GM21515 (cell line): ENCODE measurements at regions not wholly inside any gene's neighbourhood (a gene's known extent, or its start where the extent isn't known, plus 50 kb on each side); places are given as distances from the start of the nearest gene placed in this dataset.
"Not testable (repeated sequence)": the region's sequence is repeated elsewhere in the genome, so short reads cannot be mapped to it uniquely, and the experiment has no call there.

Experiments
- ATAC-seq: cut with Tn5 transposase; IDR thresholded peaks from one replicate; pipeline ENCODE4 v1.9.1; 2021; ENCODE audit not compliant: unreplicated experiment

DNA sequence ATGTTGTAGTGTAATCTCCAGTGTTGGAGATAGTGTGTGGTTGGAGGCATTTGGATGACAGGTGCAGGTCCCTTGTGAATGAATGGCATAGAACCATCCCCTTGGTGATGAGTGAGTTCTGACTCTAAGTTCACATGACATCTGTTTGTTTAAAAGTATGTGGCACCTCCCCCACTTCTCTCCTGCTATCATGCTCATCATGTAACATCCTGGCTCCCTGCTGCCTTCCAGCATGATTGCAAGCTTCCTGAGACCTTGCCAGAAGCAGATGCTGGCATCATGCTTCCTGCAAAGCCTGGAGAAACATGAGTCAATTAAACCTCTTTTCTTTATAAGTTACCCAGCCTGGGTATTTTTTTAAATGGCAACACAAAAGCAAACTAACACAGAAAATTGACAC, 499.0 kb upstream of the SEMA3D start:
- ATAC-seq = no peak

DNA sequence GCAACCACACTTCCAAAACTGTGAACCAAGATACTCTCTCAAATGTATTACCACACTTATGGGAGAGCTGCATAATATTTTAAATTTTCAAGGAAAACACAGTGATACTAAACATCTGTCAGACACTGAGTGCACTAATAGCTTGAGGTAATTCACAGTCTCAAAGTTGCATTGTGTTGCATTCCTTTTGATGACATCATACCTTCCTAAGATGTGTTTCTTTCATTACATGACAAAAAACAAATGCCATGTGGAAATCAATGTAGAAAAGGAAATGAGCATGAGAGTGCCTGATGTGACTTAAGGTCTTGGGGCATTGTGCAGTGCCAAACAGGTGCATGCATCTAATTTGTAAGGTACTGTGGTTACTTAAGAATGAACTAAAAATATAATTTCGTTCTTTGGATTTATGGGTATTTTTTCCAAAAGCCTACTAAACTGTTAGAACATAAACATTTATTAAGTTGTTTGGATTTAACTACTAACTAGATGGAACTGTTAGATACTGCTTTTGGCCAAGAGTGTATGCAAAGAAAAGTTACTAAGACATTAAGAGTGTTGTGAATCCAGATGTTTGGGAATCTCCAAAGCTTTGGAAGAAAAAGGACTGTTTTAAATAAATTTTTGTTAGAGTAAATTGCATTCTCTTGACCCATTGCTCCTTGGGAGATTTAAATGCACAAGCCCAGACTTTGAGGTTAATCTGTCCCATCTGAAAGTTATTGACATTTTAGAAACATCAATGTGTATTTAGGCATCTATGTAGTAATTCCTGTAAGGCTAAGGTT, 496.2 kb upstream of the SEMA3D start:
- ATAC-seq = no peak

DNA sequence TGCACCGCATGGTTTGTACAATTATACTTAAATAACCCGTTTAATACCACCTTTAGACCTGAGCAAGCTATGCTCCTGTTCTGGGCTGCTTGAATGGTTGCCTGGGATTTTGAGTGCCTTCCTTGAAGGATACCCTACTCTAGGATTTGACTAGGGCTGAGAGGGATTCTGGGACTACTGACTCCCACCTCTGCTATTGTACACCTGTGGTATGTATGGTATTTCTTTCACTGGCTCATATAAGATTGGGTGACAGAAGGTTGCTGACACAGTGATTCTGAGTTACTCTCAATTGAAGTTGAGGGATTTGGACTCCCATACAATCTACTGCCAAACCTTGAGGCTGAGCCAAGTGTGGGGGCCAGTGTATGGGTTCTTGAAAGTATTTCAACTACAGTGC, 494.4 kb upstream of the SEMA3D start:
- no peak for ATAC-seq

DNA sequence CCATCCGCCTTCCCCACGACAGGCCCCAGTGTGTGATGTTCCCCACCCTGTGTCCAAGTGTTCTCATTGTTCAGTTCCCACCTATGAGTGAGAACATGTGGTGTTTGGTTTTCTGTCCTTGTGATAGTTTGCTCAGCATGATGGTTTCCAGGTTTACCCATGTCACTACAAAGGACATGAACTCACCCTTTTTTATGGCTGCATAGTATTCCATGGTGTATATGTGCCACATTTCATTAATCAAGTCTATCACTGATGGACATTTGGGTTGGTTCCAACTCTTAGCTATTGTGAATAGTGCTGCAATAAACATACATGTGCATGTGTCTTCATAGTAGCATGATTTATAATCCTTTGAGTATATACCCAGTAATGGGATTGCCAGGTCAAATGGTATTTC, 488.2 kb upstream of the SEMA3D start:
- not testable (repeated sequence) for ATAC-seq

DNA sequence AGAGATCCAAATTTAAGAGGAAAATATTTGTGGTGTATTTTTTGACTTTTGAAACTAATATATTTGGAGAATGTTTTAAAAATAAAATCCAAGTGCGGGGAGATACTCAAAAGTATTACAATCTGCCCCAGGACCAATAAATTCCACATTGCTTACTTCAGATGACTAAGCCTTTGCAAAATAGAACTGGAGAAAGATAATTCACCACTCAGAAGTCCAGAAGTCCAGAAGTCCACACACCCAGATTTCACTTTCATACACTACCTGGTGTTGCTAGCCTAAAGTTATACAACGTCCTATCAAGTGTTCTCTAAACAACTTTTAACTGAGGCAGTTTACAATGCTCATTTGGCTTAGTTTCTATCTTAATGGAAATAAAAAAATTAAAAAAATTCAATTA, 487.0 kb upstream of the SEMA3D start:
- ATAC-seq = no peak

DNA sequence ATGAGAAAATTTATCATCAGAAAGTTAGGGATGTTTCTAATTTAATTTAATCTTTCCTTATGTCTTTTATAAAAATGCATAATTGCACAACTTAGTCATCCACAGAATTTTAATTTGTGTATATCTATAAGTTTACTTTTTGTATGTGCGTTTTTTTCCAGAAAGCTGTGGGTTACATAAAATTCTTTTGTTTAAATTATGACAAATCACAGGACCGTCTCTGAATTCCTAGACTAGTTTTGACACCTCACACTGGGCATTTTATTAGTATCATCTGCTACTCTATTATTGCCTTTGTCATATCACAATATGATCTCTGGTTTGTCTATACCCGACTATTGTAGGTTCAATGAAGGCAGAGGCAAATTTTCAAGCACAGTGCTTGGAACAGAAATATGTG, 482.4 kb upstream of the SEMA3D start:
- no peak for ATAC-seq

DNA sequence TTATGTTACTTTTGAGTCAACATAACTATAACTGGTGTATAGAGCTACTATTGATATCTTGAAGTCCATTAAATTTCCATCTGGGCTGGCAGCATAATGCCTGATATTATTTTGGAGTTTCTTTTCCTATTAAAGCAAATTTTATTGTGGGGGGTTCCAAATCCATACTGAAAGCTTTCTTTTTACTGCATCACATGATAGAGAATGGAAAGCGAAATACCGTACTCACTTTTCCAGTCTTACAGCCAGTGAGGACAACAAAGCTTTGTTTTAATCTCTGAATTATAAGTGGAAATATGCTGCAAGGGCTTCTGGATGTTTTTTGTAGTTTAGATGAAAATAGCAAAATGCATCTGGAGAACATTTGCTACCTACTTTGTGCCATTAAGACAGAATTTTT, 477.5 kb upstream of the SEMA3D start:
- ATAC-seq = no peak

DNA sequence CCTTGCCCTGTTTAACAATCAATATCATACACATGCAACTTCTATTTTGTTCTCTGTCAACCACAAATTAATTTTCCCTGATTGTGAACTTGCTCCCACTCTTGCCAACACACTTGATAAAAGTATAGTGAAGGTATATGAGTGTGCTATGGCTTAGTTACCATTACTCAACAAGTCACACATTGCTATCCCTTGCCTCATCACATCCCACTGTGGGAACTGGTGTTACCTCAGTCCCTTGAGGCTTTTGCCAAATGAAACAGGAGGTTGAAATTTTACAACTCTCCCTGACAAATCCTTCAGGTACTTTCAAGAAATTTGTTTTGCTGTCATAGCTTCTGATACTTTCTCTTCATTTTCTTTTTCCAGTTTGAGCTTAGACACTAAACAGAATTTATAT, 472.5 kb upstream of the SEMA3D start:
- no peak for ATAC-seq

DNA sequence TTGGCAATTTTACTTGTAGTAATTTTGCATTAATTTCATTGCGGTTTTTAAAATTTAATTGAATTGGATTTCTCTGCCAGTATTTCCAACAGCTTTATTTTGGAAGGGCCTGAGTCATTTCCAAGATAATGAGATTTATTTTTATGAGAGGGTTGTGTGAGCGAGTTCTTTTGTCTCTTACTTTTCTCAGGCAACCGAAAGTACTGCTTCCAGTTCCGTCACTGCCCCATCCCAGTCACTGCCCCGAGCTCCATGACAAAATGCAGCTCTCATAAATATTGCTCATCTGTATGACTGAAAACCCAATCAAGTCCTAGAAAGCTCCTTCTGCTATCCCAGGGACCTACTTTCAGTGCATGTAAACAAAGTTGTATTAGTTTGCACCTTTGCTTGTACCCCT, 468.4 kb upstream of the SEMA3D start:
- no peak for ATAC-seq

DNA sequence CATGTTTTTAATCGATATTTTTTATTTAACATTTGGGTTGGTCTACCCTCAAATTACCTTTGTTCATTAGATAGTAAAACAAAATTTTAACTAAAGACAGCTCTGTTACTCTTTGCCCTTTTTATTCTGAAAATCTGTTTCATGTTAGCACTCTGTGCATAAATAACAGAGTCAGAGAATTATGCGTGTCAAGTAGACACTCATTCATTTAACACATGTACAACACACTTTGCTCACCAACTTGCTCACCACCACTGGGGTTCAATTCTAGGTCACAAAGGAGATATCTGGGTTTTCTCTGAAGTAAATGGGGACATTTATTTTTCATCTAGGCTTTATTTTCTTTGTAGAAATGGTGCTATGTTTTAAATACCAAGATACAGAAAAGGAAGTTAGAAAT, 457.4 kb upstream of the SEMA3D start:
- no peak for ATAC-seq

DNA sequence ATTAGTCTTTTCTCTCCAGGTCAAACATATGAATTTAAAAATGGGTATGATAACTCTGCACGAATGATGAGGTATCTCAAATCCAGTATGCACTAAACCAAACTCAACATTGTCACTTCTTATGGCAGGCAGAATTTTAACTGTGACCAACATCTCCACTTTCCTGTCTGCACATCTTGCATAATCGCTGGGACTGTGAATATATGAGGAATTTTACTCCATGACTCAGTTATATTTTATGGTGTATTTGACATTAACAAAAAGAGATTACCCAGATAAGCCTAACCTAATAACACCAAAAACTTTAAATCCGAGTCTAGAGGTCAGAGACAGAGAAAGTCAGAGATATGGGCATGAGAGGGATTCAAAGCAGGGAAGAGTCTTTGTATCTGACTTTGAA, 454.5 kb upstream of the SEMA3D start:
- ATAC-seq = no peak

DNA sequence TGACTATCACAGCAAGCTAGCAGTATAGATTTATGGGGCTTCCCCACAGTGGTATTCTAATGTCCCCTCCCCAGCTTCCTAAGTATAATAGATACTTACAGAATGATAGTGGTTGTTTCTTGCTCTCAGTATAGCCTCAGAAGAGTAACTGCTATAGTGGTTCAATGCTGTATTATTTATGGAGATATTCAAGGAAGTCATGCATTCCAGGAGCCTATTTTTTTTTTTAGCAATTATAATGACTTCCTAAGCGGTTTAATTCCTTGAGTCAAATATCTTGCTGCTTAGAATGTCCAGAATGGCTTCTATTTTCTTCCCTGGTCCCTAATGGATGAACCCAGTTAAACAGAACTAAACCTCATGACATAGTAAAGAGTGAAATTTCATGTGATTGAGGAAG, 451.5 kb upstream of the SEMA3D start:
- ATAC-seq = no peak

DNA sequence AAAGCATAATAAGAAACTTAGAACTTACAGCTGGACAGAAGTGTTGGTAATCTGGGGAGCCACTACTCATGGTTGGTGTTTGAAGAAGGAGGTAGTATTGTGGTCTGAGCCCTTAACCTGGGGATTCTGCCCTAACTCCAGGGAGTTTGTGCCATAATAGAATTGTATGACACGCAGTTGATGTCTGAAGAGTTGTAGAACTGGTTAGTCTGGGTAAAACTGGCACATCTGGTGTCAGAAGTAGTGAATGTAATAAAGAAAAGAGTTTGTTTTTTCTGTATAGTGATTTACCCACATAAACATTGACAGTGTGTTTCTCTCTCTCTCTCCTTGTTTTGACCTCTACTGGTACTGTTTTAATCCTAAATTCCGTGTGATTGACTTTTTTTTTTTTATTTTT, 448.1 kb upstream of the SEMA3D start:
- no peak for ATAC-seq

DNA sequence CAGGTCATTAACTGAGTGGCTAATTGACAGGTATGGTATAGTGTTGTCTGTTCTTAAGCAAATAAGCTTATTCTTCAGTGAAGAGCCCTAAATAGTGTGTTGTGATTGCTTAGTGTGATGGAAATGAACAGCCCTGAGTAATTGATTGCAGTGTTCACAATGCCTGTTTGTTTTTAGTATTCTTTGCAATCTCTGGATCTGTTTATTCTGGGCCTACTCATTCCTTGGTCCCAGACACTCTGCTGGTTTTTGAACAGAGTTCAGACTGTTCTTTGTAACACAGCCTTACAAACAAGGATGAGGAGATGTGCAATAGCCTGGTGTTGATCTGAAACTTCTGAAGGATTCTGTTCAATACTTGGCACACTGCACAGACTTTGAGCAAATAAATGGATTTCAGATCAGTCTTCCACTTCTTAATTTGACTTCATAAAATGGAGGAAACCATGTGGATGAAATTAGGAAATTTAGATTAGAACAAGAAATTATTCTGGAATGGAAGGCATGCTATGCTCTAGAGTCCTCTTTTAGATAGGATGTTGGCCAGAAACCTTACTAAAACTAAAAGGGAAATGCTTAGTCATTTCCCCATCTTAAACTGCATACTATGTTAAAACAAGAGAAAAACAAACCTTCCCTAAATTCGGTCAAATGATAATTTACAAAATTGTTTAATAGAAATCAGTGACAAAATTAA, 444.2 kb upstream of the SEMA3D start:
- no peak for ATAC-seq

DNA sequence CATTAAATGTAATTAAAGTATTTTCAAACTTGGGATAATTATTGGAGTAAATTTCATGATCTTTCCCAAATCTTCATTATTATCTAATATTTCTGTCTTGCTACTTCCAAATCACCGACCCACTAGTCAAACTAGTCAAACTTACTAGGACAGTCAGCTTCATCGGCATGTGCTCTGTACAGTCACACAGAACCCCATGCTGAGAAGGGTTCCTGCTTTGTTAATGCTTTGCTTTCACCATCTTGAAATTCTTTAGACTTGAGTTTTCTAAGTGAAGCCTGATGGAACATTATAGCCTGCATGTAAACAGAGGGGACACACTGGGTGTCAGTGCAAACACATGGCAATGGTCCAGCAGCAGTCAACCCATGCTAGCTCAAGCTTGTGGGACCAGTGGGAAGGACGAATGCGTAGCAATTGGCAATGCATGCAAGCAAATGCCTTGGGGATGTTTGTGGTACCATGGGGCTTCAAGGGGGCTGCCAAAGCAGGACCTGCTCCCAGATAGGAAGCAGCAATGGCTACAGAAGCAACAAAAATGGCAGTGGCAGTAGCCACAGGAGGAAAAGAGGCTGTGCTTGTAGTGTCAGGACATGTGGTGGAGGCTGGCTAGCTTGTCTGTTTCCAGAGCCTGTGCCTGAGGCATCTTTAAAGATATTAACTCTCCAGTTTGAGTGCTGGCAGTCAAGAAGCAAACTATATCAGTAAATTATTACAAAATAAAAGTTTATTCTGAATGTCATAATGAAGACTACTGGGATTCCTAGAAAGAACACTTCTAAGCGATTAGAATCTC, 441.1 kb upstream of the SEMA3D start:
- no peak for ATAC-seq

DNA sequence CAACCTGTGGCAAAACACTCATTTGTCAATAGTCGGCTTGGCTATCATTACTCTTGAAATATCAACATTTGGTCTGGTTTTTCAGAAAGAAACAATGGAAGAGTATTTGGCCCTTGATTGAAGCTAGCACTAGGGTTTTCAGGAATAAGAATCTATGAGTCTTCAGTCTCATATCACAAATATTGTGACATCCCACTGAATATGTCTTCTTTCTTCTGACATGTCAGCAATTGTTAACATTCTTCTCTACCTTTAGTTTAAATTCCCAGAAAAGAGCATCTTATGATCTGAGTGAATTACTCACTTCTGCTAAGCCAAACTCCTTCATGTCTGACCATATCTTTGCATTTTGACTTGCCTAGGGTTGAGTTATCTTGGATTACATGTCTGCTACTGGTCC, 435.2 kb upstream of the SEMA3D start:
- ATAC-seq = no peak

DNA sequence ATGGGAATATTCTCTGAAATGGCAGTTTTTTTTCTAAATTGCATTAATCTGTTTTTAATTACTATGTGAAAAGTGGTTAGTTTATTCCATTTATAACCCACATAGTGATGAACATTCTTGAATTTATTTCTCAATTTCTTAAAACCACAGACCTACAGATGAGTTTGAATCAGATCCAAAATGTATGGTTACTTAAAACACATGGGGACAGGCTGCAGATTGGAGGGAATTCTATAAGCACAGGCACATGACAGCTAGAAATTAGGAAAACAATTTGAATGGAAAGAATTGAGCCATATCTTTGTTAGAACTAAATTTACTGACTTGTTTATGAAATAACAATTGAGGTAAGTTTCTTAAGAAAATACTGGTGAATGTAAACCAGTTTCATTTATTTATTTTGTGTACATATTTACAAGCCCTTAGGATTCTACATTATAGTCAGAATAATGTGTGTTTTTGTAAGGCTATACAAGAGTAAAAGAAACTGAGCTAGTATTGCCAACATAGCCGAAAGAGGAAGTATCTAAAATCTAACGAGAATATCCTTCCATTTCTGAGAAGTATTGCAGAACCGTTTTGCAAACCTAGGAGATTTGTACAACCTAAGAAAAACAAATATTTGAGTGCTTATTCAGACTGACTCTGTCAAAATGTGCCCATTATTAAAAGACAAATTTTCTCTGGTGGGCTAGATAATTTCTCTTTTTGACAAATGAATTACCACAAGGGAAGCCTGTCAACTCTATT, 434.3 kb upstream of the SEMA3D start:
- ATAC-seq = no peak

DNA sequence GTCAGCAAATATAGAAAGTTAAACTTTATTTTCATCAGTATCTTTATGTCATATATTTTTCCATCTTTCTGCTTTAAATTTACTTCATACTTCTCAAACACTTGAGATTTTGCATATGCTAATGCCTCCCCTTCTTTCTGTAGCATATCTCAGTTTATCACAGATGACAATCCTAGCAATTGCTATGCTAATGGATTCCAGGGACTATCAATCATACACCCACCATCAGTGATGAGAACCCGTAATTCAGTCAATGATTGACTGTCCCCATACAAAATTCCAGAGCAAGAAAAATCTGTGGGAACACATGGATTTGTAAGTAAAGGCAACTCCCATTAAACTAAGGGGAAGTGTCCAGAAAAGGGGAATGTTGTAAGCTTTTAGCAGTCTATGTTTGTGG, 432.4 kb upstream of the SEMA3D start:
- no peak for ATAC-seq

DNA sequence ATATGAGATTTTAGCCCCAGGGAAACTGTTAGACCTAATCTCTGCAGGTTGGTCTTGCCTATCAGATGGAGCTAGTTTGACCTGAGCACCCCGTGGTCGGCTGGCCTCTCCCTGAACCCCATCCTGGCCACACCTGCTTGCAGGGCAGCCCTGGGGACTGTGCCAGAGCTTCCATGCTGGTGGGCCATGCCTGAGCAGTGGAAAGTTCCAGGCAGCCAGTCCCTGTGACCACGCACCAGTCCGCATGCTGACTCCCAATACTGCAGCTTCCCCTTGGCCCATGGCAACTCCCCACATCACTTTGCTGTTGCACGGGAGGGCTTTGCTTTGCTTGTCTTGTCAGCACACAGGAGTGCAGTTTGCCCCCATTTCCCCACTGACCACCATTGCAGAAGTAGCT, 427.8 kb upstream of the SEMA3D start:
- ATAC-seq = no peak

DNA sequence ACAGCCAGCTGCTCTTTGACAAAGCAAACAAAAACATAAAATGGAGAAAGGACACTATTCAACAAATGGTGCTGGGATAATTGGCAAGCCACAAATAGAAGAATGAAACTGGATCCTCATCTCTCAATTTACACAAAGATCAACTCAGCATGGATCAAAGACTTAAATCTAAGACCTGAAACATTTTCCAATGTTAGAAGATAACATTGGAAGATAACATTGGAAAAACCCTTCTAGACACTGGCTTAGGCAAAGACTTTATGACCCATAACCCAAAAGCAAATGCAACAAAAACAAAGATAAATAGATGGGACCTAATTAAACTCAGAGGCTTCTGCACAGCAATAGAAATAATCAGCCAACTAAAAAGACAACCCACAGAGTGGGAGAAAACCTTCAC, 425.7 kb upstream of the SEMA3D start:
- no peak for ATAC-seq

DNA sequence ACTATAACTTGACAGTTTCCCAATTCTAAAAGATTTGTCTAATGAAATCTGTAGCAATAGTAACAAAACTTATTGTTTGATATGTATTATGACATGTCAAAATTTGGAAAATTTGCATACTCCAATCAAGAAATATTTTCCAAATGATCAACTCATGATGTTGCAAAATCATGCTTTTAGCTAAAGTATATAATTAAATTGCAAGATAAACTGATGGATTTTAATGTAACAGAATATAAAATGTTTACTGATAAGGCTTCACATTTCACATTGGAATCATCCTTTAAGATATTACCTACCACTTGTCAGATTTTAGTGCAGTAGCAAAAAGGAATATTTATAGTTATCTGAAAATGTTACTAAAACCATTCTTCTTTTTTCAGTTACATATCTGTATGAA, 421.9 kb upstream of the SEMA3D start:
- no peak for ATAC-seq
